CD4-positive, alpha-beta T cell treated with Interleukin-15 for 1 hour (primary cell): ENCODE measurements at regions not wholly inside any gene's neighbourhood (a gene's known extent, or its start where the extent isn't known, plus 50 kb on each side); places are given as distances from the start of the nearest gene placed in this dataset.
"Not testable (repeated sequence)": the region's sequence is repeated elsewhere in the genome, so short reads cannot be mapped to it uniquely, and the experiment has no call there.

Experiments used
- DNase-seq: peaks from one replicate; pipeline ENCODE4 v3.0.0-alpha.2; 2020

- DNase-seq: no peak
These were observed 97.9 kb upstream of the BTN3A2 start for GRCh38 chr6:26267083-26267589.

GRCh38 chr6:26268659-26269402 is 96.2 kb upstream of the BTN3A2 start:
- DNase-seq: no peak

GRCh38 chr6:26269531-26270485 is 95.2 kb upstream of the BTN3A2 start:
- DNase-seq: no peak

GRCh38 chr6:26270486-26270861 is 94.5 kb upstream of the BTN3A2 start:
- DNase-seq: peak; percentile 17

- peak; percentile 79 for DNase-seq
These were observed 93.9 kb upstream of the BTN3A2 start for GRCh38 chr6:26270903-26271667.

- no peak for DNase-seq
These were observed 93.4 kb upstream of the BTN3A2 start for GRCh38 chr6:26271668-26272024.

- DNase-seq: peak; percentile 53
These were observed 92.8 kb upstream of the BTN3A2 start for GRCh38 chr6:26272171-26272637.

GRCh38 chr6:26273673-26274588 is 91.1 kb upstream of the BTN3A2 start:
- peak; percentile 27 for DNase-seq

GRCh38 chr6:26275663-26276062 is 89.3 kb upstream of the BTN3A2 start:
- DNase-seq: no peak

GRCh38 chr6:26276841-26277648 is 88.0 kb upstream of the BTN3A2 start:
- DNase-seq: no peak

GRCh38 chr6:26278536-26278935 is 86.5 kb upstream of the BTN3A2 start:
- no peak for DNase-seq

- not testable (repeated sequence) for DNase-seq
These were observed 85.6 kb upstream of the BTN3A2 start for GRCh38 chr6:26279371-26279770.

GRCh38 chr6:26280407-26280806 is 84.6 kb upstream of the BTN3A2 start:
- no peak for DNase-seq

- DNase-seq: peak; percentile 57
These were observed 80.4 kb upstream of the BTN3A2 start for GRCh38 chr6:26284537-26285142.

- peak; percentile 98 for DNase-seq
These were observed 79.6 kb upstream of the BTN3A2 start for GRCh38 chr6:26285143-26286134.

GRCh38 chr6:26286168-26286877 is 78.7 kb upstream of the BTN3A2 start:
- peak; percentile 84 for DNase-seq

GRCh38 chr6:26288155-26288554 is 76.8 kb upstream of the BTN3A2 start:
- DNase-seq: no peak

- no peak for DNase-seq
These were observed 74.1 kb upstream of the BTN3A2 start for GRCh38 chr6:26290941-26291340.
